ENCODE measurements at regions not wholly inside any gene's neighbourhood (a gene's known extent, or its start where the extent isn't known, plus 50 kb on each side); places are given as distances from the start of the nearest gene placed in this dataset.

DNA sequence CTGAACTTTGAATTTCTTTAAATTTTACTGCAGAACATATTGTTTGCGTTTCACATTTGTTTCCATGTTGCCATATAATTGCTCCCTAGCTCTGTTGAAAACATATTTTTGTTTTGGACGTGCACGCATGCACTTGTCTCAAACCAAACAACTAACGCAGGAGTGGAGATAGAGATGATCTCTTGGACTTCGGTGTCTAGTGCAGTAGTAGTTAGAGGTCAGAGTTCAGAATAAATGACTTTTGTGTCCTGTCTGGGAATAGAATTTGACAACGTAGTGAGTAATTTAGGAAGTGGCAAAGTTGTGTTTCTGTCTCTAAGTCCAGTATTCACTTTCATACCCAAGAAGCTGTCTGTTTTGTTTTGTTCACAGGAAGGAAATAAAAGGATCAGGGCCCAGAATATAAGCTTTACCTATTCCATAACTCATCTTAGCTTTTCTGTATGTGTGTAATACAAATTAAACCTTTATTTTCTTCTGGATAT lies 173.8 kb downstream of the AEBP2 start (continued):
- TF ChIP-seq, protein P1, sequence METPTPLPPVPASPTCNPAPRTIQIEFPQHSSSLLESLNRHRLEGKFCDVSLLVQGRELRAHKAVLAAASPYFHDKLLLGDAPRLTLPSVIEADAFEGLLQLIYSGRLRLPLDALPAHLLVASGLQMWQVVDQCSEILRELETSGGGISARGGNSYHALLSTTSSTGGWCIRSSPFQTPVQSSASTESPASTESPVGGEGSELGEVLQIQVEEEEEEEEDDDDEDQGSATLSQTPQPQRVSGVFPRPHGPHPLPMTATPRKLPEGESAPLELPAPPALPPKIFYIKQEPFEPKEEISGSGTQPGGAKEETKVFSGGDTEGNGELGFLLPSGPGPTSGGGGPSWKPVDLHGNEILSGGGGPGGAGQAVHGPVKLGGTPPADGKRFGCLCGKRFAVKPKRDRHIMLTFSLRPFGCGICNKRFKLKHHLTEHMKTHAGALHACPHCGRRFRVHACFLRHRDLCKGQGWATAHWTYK (CRISPR knock-in tag; IDR thresholded peaks at IDR 0.05): no peak

DNA sequence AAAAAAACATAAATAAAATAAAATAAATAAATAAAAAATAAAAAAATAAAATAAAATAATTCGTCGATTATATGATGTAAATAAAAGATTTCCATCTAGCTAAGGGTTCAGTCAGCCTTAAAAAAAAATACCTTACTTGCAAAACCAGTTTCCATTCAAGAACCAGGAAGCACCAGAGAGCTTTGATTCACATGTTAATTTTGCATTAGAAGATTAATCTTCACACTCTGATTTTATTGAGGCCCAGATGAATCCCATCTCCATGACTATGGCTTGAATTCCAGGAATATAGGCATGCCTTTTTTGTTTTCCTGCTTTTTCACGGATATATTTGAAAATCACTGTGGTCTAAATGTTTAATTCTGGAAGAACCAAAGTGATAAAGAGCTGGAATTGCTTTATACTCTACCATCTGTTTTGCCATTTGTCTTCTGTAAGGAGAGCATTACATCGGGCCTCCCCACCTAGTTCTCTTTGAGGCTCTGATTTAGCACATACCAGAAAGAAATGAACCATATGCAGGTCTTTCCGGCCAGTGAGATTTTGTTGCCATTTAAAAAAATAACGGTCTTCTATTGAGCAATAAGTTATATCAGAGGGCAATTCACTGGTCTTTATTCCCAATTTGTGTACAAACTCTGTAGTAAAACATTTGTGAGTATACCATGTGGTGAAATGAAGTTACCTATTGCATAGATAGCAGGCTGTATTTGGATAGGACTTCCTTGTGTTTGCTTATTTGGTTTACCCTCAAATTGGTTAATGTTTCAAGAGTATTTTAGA lies 175.5 kb downstream of the AEBP2 start:
- CTCF ChIA-PET (ENCODE audit: low intra/inter-chr PET ratio): no interaction called here

DNA sequence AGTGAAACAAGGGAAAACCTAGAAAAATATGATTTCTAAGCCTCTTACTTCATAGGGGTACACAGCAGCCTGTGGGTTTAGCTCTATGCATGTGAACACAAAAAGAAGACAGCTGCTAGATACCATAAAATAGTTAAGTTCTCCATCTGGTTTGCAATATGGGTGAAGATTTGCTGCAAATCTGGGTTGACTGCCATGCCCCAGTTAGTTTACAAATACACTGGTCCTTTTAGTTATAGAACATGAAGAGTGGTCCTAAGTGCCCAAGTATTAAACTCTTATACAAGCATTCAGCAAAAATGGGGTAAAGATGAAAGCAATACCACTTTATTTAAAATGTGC lies 176.1 kb downstream of the AEBP2 start:
- FAIRE-seq: no peak
- Histone ChIP-seq H3K4me3 (no peak overlapping the region), H3K9ac (ENCODE audit: insufficient read depth in 1 of 2, low read depth in 2 of 2, low read length in 2 of 2) (no peak overlapping the region), H3K4me1 (replicated peaks in 1 of 2; ENCODE audit: control insufficient read depth in 2 of 2, insufficient read depth in 2 of 2, low read length in 2 of 2) (no peaks in the 10 kb centered on the region), H3K9me3 (replicated peaks; ENCODE audit: control insufficient read depth, insufficient read depth, low read depth, low read length) (no peaks in the 10 kb centered on the region), H3K27ac (ENCODE audit: extremely low read depth, low read depth, low read length) (no peak overlapping the region), H3K4me2 (ENCODE audit: insufficient read depth, low read length) (no peak overlapping the region), H2AFZ (ENCODE audit: low read depth, low read length) (no peak overlapping the region), H3K9me1 (ENCODE audit: control insufficient read depth, insufficient read depth, low read length) (no peaks in the 10 kb centered on the region), H3K36me3 (ENCODE audit: control insufficient read depth, insufficient read depth, low read length) (no peaks in the 10 kb centered on the region), H3K79me2 (ENCODE audit: control insufficient read depth, insufficient read depth, low read length) (no peaks in the 10 kb centered on the region), H3K27me3 (ENCODE audit: control insufficient read depth in 2 of 2, insufficient read depth in 2 of 2, low read length in 2 of 2) (no peaks in the 10 kb centered on the region), H4K20me1 (replicated peaks; ENCODE audit: control insufficient read depth, insufficient read depth, low read length) (no peaks in the 10 kb centered on the region)
- CTCF ChIA-PET (ENCODE audit: low intra/inter-chr PET ratio): no interaction called here
- intact Hi-C loops (cut with micrococcal nuclease): no loop called here
- BruUV-seq (replicated peaks): no TSS peak
- no peak for DNase-seq (ENCODE audit: extremely low read depth in 1 of 4, low spot score in 3 of 4)
- in situ Hi-C loops (cut with MboI): no loop called here
- TF ChIP-seq, protein P2, sequence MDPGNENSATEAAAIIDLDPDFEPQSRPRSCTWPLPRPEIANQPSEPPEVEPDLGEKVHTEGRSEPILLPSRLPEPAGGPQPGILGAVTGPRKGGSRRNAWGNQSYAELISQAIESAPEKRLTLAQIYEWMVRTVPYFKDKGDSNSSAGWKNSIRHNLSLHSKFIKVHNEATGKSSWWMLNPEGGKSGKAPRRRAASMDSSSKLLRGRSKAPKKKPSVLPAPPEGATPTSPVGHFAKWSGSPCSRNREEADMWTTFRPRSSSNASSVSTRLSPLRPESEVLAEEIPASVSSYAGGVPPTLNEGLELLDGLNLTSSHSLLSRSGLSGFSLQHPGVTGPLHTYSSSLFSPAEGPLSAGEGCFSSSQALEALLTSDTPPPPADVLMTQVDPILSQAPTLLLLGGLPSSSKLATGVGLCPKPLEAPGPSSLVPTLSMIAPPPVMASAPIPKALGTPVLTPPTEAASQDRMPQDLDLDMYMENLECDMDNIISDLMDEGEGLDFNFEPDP (CRISPR knock-in tag; IDR thresholded peaks at IDR 0.05): no peak
- TF ChIP-seq ADNP (tag; IDR thresholded peaks at IDR 0.05) (no peak), NFRKB (IDR thresholded peaks at IDR 0.05; ENCODE audit: low read depth) (no peak), BRD9 (IDR thresholded peaks at IDR 0.05; ENCODE audit: low read depth, partially characterized antibody) (no peak), BCL6 (CRISPR knock-in tag; IDR thresholded peaks at IDR 0.05) (no peak), E2F3 (CRISPR knock-in tag; IDR thresholded peaks at IDR 0.05) (no peak)
- ATAC-seq: no peak
- POLR2A ChIA-PET: no interaction called here

More for the DNA sequence above, 175.5 kb downstream of the AEBP2 start:
- no peaks in the 10 kb centered on the region for H3K9me1 ChIP-seq (ENCODE audit: control insufficient read depth, insufficient read depth, low read length)
- TF ChIP-seq CHD1 (IDR thresholded peaks at IDR 0.05; ENCODE audit: low read length): no peak
- TF ChIP-seq TAL1 (IDR thresholded peaks at IDR 0.05): no peak
- H3K27ac ChIP-seq (ENCODE audit: extremely low read depth, low read depth, low read length): no peak overlapping the region
- POLR2A ChIA-PET: no interaction called here
- no peaks in the 10 kb centered on the region for H4K20me1 ChIP-seq (replicated peaks; ENCODE audit: control insufficient read depth, insufficient read depth, low read length)
- H3K9me3 ChIP-seq (replicated peaks; ENCODE audit: control insufficient read depth, insufficient read depth, low read depth, low read length): no peaks in the 10 kb centered on the region
- no peaks in the 10 kb centered on the region for H3K79me2 ChIP-seq (ENCODE audit: control insufficient read depth, insufficient read depth, low read length)
- intact Hi-C loops (cut with micrococcal nuclease) (no loop called here), in situ Hi-C loops (cut with MboI) (no loop called here)
- no peak overlapping the region for H3K4me2 ChIP-seq (ENCODE audit: insufficient read depth, low read length)
- no peaks in the 10 kb centered on the region for H3K4me1 ChIP-seq (replicated peaks in 1 of 2; ENCODE audit: control insufficient read depth in 2 of 2, insufficient read depth in 2 of 2, low read length in 2 of 2)
- no peaks in the 10 kb centered on the region for H3K36me3 ChIP-seq (ENCODE audit: control insufficient read depth, insufficient read depth, low read length)
- no TSS peak for BruUV-seq (replicated peaks)
- ATAC-seq: no peak
- no peak for DNase-seq (ENCODE audit: extremely low read depth in 1 of 4, low spot score in 3 of 4)
- no peaks in the 10 kb centered on the region for H3K27me3 ChIP-seq (ENCODE audit: control insufficient read depth in 2 of 2, insufficient read depth in 2 of 2, low read length in 2 of 2)
- H3K4me3 ChIP-seq: no peak overlapping the region
- H2AFZ ChIP-seq (ENCODE audit: low read depth, low read length): no peak overlapping the region
- no peak for FAIRE-seq
- no peak overlapping the region for H3K9ac ChIP-seq (ENCODE audit: insufficient read depth in 1 of 2, low read depth in 2 of 2, low read length in 2 of 2)
- WGBS (ENCODE audit: insufficient coverage, low coverage, missing lambda C conversion rate): 0% methylated on average over 6 of the region's 6 CpGs

Measured in K562 (cell line).